Left lung (tissue), 4 donors: ENCODE measurements at regions not wholly inside any gene's neighbourhood (a gene's known extent, or its start where the extent isn't known, plus 50 kb on each side); places are given as distances from the start of the nearest gene placed in this dataset.

Experiments
- ATAC-seq: fragments of 200-7000 bp; cut with Tn5 transposase; one replicate; pipeline ENCODE4 v1.9.1; 2020; ENCODE audit warnings: moderate library complexity
- DNase-seq, 4 donors: peaks; one replicate each; pipeline ENCODE4 v3.0.0-alpha.2; 2013 to 2020
- H3K27ac ChIP-seq, 2 donors: fragments of 200-600 bp; sonication (generic) in 1 of 2; one replicate each; pipeline versions ENCODE4 v1.5.0 to v1.8.0; 2020 to 2021
- H3K27me3 ChIP-seq, 2 donors: fragments of 200-600 bp; sonication (generic) in 1 of 2; one replicate each; pipeline versions ENCODE4 v1.5.0 to v1.8.0; 2020 to 2021
- H3K36me3 ChIP-seq, 2 donors: fragments of 200-600 bp; sonication (generic) in 1 of 2; one replicate each; pipeline versions ENCODE4 v1.5.0 to v1.8.0; 2020 to 2021
- H3K4me1 ChIP-seq, 2 donors: fragments of 200-600 bp; one replicate each; pipeline ENCODE4 v1.8.0; 2021
- H3K4me3 ChIP-seq, 2 donors: fragments of 200-600 bp; sonication (generic) in 1 of 2; one replicate each; pipeline versions ENCODE4 v1.5.0 to v1.8.0; 2020 to 2021; ENCODE audit warnings: mild to moderate bottlenecking in 1 of 2
- H3K9me3 ChIP-seq, 2 donors: fragments of 200-600 bp; sonication (generic) in 1 of 2; one replicate each; pipeline versions ENCODE4 v1.5.0 to v1.8.0; 2020 to 2021
- CTCF ChIP-seq, 2 donors: fragments of 200-600 bp; sonication (generic) in 1 of 2; IDR thresholded peaks; one replicate each; pipeline versions ENCODE4 v1.5.0 to v1.8.0; 2021; ENCODE audit warnings: antibody characterized with exemption in 2 of 2
- intact Hi-C, 2 donors: fragments of 100-400 bp; cut with DNase I; formaldehyde crosslinking; loops; one replicate each; pipeline versions ENCODE4 v1.11.2 to v1.14.2; 2022
- donor health status: DM: no; HTN: yes; CAD: no.
- donor health status: DM: no; HTN: no; CAD: no.

- Histone ChIP-seq H3K4me3 (no peak overlapping the region), H3K36me3 (no peaks in the 10 kb centered on the region), H3K4me1 (no peaks in the 10 kb centered on the region), H3K9me3 (no peaks in the 10 kb centered on the region), H3K27me3 (no peaks in the 10 kb centered on the region), H3K27ac (no peak overlapping the region)
- no peak for DNase-seq
- intact Hi-C loops = no loop called here
- no peak for TF ChIP-seq CTCF (IDR thresholded peaks at IDR 0.05)
- ATAC-seq = no peak
These were observed 487.2 kb upstream of the ATP11B start for GRCh38 chr3:182305881-182306665.

GRCh38 chr3:182308328-182308727 lies 485.0 kb upstream of the ATP11B start:
- H3K4me1 ChIP-seq = no peaks in the 10 kb centered on the region
- no peaks in the 10 kb centered on the region for H3K9me3 ChIP-seq
- H3K27ac ChIP-seq = no peak overlapping the region
- no peaks in the 10 kb centered on the region for H3K36me3 ChIP-seq
- no peaks in the 10 kb centered on the region for H3K27me3 ChIP-seq
- no peak overlapping the region for H3K4me3 ChIP-seq
- intact Hi-C loops = no loop called here
- no peak for TF ChIP-seq CTCF (IDR thresholded peaks at IDR 0.05)
- ATAC-seq (no peak), DNase-seq (no peak)

- Histone ChIP-seq H3K27ac (no peak overlapping the region), H3K27me3 (no peaks in the 10 kb centered on the region), H3K9me3 (no peaks in the 10 kb centered on the region), H3K36me3 (no peaks in the 10 kb centered on the region), H3K4me3 (no peak overlapping the region), H3K4me1 (no peaks in the 10 kb centered on the region)
- no peak for TF ChIP-seq CTCF (IDR thresholded peaks at IDR 0.05)
- intact Hi-C loops = no loop called here
- DNase-seq (no peak), ATAC-seq (no peak)
These were observed 484.2 kb upstream of the ATP11B start for GRCh38 chr3:182309120-182309519.

GRCh38 chr3:182315313-182315712 lies 478.0 kb upstream of the ATP11B start:
- Histone ChIP-seq H3K27ac (no peak overlapping the region), H3K36me3 (no peaks in the 10 kb centered on the region), H3K27me3 (no peaks in the 10 kb centered on the region), H3K4me3 (no peak overlapping the region), H3K9me3 (peaks cover 0 to 39% of the 10 kb centered on the region in 2 donors), H3K4me1 (no peaks in the 10 kb centered on the region)
- TF ChIP-seq CTCF (IDR thresholded peaks at IDR 0.05) = no peak
- no peak for ATAC-seq
- DNase-seq = no peak
- intact Hi-C loops = no loop called here

- H3K4me3 ChIP-seq = no peak overlapping the region
- no peak overlapping the region for H3K27ac ChIP-seq
- ATAC-seq = no peak
- no peaks in the 10 kb centered on the region for H3K36me3 ChIP-seq
- H3K9me3 ChIP-seq = peaks cover 0 to 11% of the 10 kb centered on the region in 2 donors
- no peaks in the 10 kb centered on the region for H3K4me1 ChIP-seq
- intact Hi-C loops = no loop called here
- no peak for TF ChIP-seq CTCF (IDR thresholded peaks at IDR 0.05)
- no peaks in the 10 kb centered on the region for H3K27me3 ChIP-seq
- DNase-seq = no peak
These were observed 470.1 kb upstream of the ATP11B start for GRCh38 chr3:182323126-182323700.
